ENCODE measurements at regions not wholly inside any gene's neighbourhood (a gene's known extent, or its start where the extent isn't known, plus 50 kb on each side); places are given as distances from the start of the nearest gene placed in this dataset.

GRCh38 chr2:124978597-124978996 lies 953.5 kb downstream of the CNTNAP5 start:
- TF ChIP-seq CTCF (IDR thresholded peaks at IDR 0.05 in 4 of 5, conservative IDR thresholded peaks at IDR 0.05 in 1 of 5) (no peak), POLR2A (IDR thresholded peaks at IDR 0.05) (no peak)

All from gastrocnemius medialis (tissue), 4 donors.